Liver (tissue), 7 donors: ENCODE measurements at regions not wholly inside any gene's neighbourhood (a gene's known extent, or its start where the extent isn't known, plus 50 kb on each side); places are given as distances from the start of the nearest gene placed in this dataset.

Source experiments
- DNase-seq: peaks from one replicate; pipeline ENCODE4 v3.0.0-alpha.2; 2017; ENCODE audit warnings: low spot score
- H3K27ac ChIP-seq, 2 donors: one replicate each; pipeline ENCODE4 v1.7.0; 2013; ENCODE audit warnings: inconsistent platforms in 2 of 2, low read length in 2 of 2, control low read depth in 1 of 2, low read depth in 1 of 2, mild to moderate bottlenecking in 1 of 2
- H3K27me3 ChIP-seq, 4 donors: one replicate each; pipeline versions ENCODE4 v1.6.1 to v1.7.0; 2013; ENCODE audit warnings: low read length in 3 of 4, inconsistent platforms in 1 of 4, mild to moderate bottlenecking in 1 of 4, moderate library complexity in 1 of 4; ENCODE audit not compliant: control insufficient read depth in 4 of 4, insufficient read depth in 4 of 4
- H3K36me3 ChIP-seq, 4 donors: one replicate each; pipeline versions ENCODE4 v1.6.1 to v1.7.0; 2013; ENCODE audit warnings: low read length in 3 of 4, mild to moderate bottlenecking in 3 of 4, low read depth in 1 of 4, moderate library complexity in 1 of 4; ENCODE audit not compliant: control insufficient read depth in 4 of 4, insufficient read depth in 3 of 4
- H3K4me1 ChIP-seq, 4 donors: one replicate each; pipeline versions ENCODE4 v1.6.1 to v1.7.0; 2013; ENCODE audit warnings: low read length in 3 of 4, mild to moderate bottlenecking in 3 of 4, moderate library complexity in 1 of 4; ENCODE audit not compliant: control insufficient read depth in 4 of 4, insufficient read depth in 4 of 4
- H3K4me3 ChIP-seq, 3 donors: one replicate each; pipeline versions ENCODE4 v1.6.1 to v1.7.0; 2013; ENCODE audit warnings: low read length in 3 of 3, control low read depth in 1 of 3, low read depth in 1 of 3, mild to moderate bottlenecking in 1 of 3
- H3K9ac ChIP-seq, 2 donors: one replicate each; pipeline ENCODE4 v1.7.0; 2013; ENCODE audit warnings: low read length in 2 of 2, mild to moderate bottlenecking in 2 of 2, moderate library complexity in 2 of 2, control low read depth in 1 of 2, low read depth in 1 of 2
- H3K9me3 ChIP-seq, 4 donors: one replicate each; pipeline versions ENCODE4 v1.6.1 to v1.7.0; 2013; ENCODE audit warnings: low read length in 3 of 4; ENCODE audit not compliant: control insufficient read depth in 4 of 4
- ATF3 ChIP-seq: IDR thresholded peaks from 2 replicates; pipeline ENCODE4 v1.6.1; 2016; ENCODE audit warnings: antibody characterized with exemption
- EGR1 ChIP-seq, 2 donors: IDR thresholded peaks; 2 replicates each; pipeline ENCODE4 v1.6.1; 2016 to 2018; ENCODE audit warnings: antibody characterized with exemption in 2 of 2, low read depth in 2 of 2
- FOXA1 ChIP-seq: IDR thresholded peaks from 2 replicates; pipeline ENCODE4 v1.6.1; 2016; ENCODE audit warnings: antibody characterized with exemption
- FOXA2 ChIP-seq: IDR thresholded peaks from 2 replicates; pipeline ENCODE4 v1.6.1; 2016; ENCODE audit warnings: antibody characterized with exemption
- HNF4A ChIP-seq, 2 donors: conservative IDR thresholded peaks; 2 replicates each; pipeline ENCODE4 v1.6.1; 2016; ENCODE audit warnings: antibody characterized with exemption in 2 of 2, mild to moderate bottlenecking in 2 of 2
- HNF4G ChIP-seq: IDR thresholded peaks from 2 replicates; pipeline ENCODE4 v1.6.1; 2016; ENCODE audit warnings: antibody characterized with exemption
- JUND ChIP-seq, 2 donors: IDR thresholded peaks; 2 replicates each; pipeline ENCODE4 v1.6.1; 2016; ENCODE audit warnings: antibody characterized with exemption in 2 of 2
- MAX ChIP-seq: IDR thresholded peaks from 2 replicates; pipeline ENCODE4 v1.6.1; 2016; ENCODE audit warnings: antibody characterized with exemption
- RAD21 ChIP-seq, 2 donors: IDR thresholded peaks; 2 replicates each; pipeline ENCODE4 v1.6.1; 2016; ENCODE audit warnings: antibody characterized with exemption in 2 of 2, mild to moderate bottlenecking in 2 of 2
- REST ChIP-seq: IDR thresholded peaks from 2 replicates; pipeline ENCODE4 v1.6.1; 2016; ENCODE audit warnings: antibody characterized with exemption, mild to moderate bottlenecking
- SP1 ChIP-seq: IDR thresholded peaks from 2 replicates; pipeline ENCODE4 v1.6.1; 2018; ENCODE audit warnings: antibody characterized with exemption, mild to moderate bottlenecking
- YY1 ChIP-seq: IDR thresholded peaks from 2 replicates; pipeline ENCODE4 v1.6.1; 2016; ENCODE audit warnings: antibody characterized with exemption, mild to moderate bottlenecking
- ZBTB33 ChIP-seq: IDR thresholded peaks from 2 replicates; pipeline ENCODE4 v1.6.1; 2016; ENCODE audit warnings: antibody characterized with exemption
- WGBS: extraction: QIAGEN DNeasy Blood & Tissue Kit; methylation state at CpG from one replicate; pipeline ENCODE4 v1.1.7; 2013; 5-methylcytosine and 5-hydroxymethylcytosine counted together
- donor health status: healthy.
- donor health status: healthy.
- donor health status: healthy.
- donor health status: healthy.

GRCh38 chrX:99421796-99422195 is 988.3 kb downstream of the PCDH19 start:
- Histone ChIP-seq H3K27me3 (no peaks in the 10 kb centered on the region), H3K27ac (no peak overlapping the region), H3K4me1 (no peaks in the 10 kb centered on the region), H3K9ac (no peak overlapping the region), H3K4me3 (no peak overlapping the region), H3K9me3 (peaks cover 0 to 3% (median 0%) of the 10 kb centered on the region in 4 donors), H3K36me3 (no peaks in the 10 kb centered on the region)
- TF ChIP-seq MAX: no peak
- no peak for DNase-seq

GRCh38 chrX:99415470-99415869 is 994.6 kb downstream of the PCDH19 start:
- WGBS: 70% methylated on average over 1 of the region's 1 CpG

GRCh38 chrX:99413317-99413716 is 996.8 kb downstream of the PCDH19 start:
- Histone ChIP-seq H3K9ac (no peak overlapping the region), H3K27me3 (peaks cover 0 to 4% (median 0%) of the 10 kb centered on the region in 4 donors), H3K4me1 (no peaks in the 10 kb centered on the region), H3K9me3 (no peaks in the 10 kb centered on the region), H3K4me3 (no peak overlapping the region), H3K36me3 (no peaks in the 10 kb centered on the region), H3K27ac (no peak overlapping the region)
- WGBS: 81% methylated on average over 3 of the region's 3 CpGs
- no peak for DNase-seq
- TF ChIP-seq HNF4G (no peak), JUND (IDR thresholded peaks at IDR 0.05) (no peak), REST (no peak), ZBTB33 (no peak), SP1 (no peak), YY1 (no peak), HNF4A (conservative IDR thresholded peaks at IDR 0.05) (no peak)

More at GRCh38 chrX:99415470-99415869, 994.6 kb downstream of the PCDH19 start:
- H3K27ac ChIP-seq: no peak overlapping the region
- TF ChIP-seq EGR1 (IDR thresholded peaks at IDR 0.05; ENCODE audit: low read depth in 2 of 2): no peak
- no peak for TF ChIP-seq RAD21 (IDR thresholded peaks at IDR 0.05)
- TF ChIP-seq ATF3: no peak
- TF ChIP-seq FOXA2: no peak
- no peak for TF ChIP-seq FOXA1
- H3K4me1 ChIP-seq: no peaks in the 10 kb centered on the region
- DNase-seq: no peak
- H3K9ac ChIP-seq: no peak overlapping the region
- H3K4me3 ChIP-seq: no peak overlapping the region
- H3K9me3 ChIP-seq: peaks cover 0 to 3% (median 0%) of the 10 kb centered on the region in 4 donors
- peaks cover 0 to 4% (median 0%) of the 10 kb centered on the region in 4 donors for H3K27me3 ChIP-seq
- H3K36me3 ChIP-seq: no peaks in the 10 kb centered on the region
